IMR-90 (cell line): ENCODE measurements at regions not wholly inside any gene's neighbourhood (a gene's known extent, or its start where the extent isn't known, plus 50 kb on each side); places are given as distances from the start of the nearest gene placed in this dataset.

ENCODE experiments used
- ATAC-seq: fragments of 200-7000 bp; cut with Tn5 transposase; 2 replicates; pipeline ENCODE4 v1.9.1; 2020; ENCODE audit warnings: low read depth, mild to moderate bottlenecking, moderate library complexity
- BruUV-seq: library from RNA; stranded (reverse); fragments of 400-500 nt; replicated peaks from 2 replicates; lab custom pipeline; 2021; lab: Mats Ljungman, UMichigan
- CTCF ChIA-PET: fragments of 300-600 bp; formaldehyde crosslinking; extraction: SDS; loops from one replicate; lab custom pipeline; 2021; ENCODE audit warnings: antibody characterized with exemption; lab: Yijun Ruan, JAX
- POLR2A ChIA-PET: fragments of 300-600 bp; sonication (Branson Sonifier 250); formaldehyde crosslinking; loops from one replicate; lab custom pipeline; 2022; ENCODE audit warnings: antibody characterized with exemption; ENCODE audit not compliant: unreplicated experiment; lab: Charles Lee
- DNase-seq: peaks from one replicate; pipeline ENCODE4 v3.0.0; 2013
- H2AFZ ChIP-seq: replicated peaks from 2 replicates; pipeline ENCODE3; 2013; ENCODE audit warnings: low read length, mild to moderate bottlenecking; ENCODE audit not compliant: poor library complexity
- H2AK5ac ChIP-seq: 2 replicates; pipeline ENCODE4 v1.6.1; 2013; ENCODE audit warnings: low read depth, low read length, inconsistent platforms
- H2AK9ac ChIP-seq: replicated peaks from 2 replicates; pipeline ENCODE3; 2013; ENCODE audit warnings: mild to moderate bottlenecking, low read depth, low read length, moderate library complexity; ENCODE audit not compliant: poor library complexity
- H2BK120ac ChIP-seq: 2 replicates; pipeline ENCODE4 v1.6.1; 2013; ENCODE audit warnings: low read depth, low read length, inconsistent platforms
- H2BK15ac ChIP-seq: 3 replicates; pipeline ENCODE4 v1.6.1; 2013; ENCODE audit warnings: low read depth, low read length, inconsistent platforms
- H2BK20ac ChIP-seq: 2 replicates; pipeline ENCODE4 v1.6.1; 2013; ENCODE audit warnings: low read depth, mild to moderate bottlenecking, inconsistent platforms, low read length, moderate library complexity
- H2BK5ac ChIP-seq: 2 replicates; pipeline ENCODE4 v1.6.1; 2013; ENCODE audit warnings: mild to moderate bottlenecking, low read depth, low read length, inconsistent platforms; ENCODE audit not compliant: poor library complexity, severe bottlenecking
- H3K14ac ChIP-seq: replicated peaks from 2 replicates; pipeline ENCODE4 v1.6.1; 2013; ENCODE audit warnings: low read depth, low read length, inconsistent platforms
- H3K18ac ChIP-seq: 2 replicates; pipeline ENCODE4 v1.6.1; 2013; ENCODE audit warnings: low read depth, low read length, control low read depth
- H3K23ac ChIP-seq: 2 replicates; pipeline ENCODE4 v1.6.1; 2013; ENCODE audit warnings: low read depth, low read length, inconsistent platforms
- H3K27ac ChIP-seq: 2 replicates; pipeline ENCODE4 v1.5.1; 2013; ENCODE audit warnings: mild to moderate bottlenecking, control low read depth, low read length; ENCODE audit not compliant: insufficient read depth
- H3K27me3 ChIP-seq: 2 replicates; pipeline ENCODE4 v1.6.1; 2013; ENCODE audit warnings: low read length; ENCODE audit not compliant: control insufficient read depth, insufficient read depth
- H3K36me3 ChIP-seq: 2 replicates; pipeline ENCODE4 v1.6.1; 2013; ENCODE audit warnings: low read length, mixed read lengths; ENCODE audit not compliant: control insufficient read depth, insufficient read depth
- H3K4ac ChIP-seq: 2 replicates; pipeline ENCODE4 v1.6.1; 2013; ENCODE audit warnings: low read depth, low read length, inconsistent platforms
- H3K4me1 ChIP-seq: 2 replicates; pipeline ENCODE4 v1.6.1; 2013; ENCODE audit warnings: low read length, mixed read lengths; ENCODE audit not compliant: control insufficient read depth, insufficient read depth
- H3K4me2 ChIP-seq: 2 replicates; pipeline ENCODE4 v1.6.1; 2013; ENCODE audit warnings: low read depth, mild to moderate bottlenecking, control low read depth, low read length, moderate library complexity
- H3K4me3 ChIP-seq: 2 replicates; pipeline ENCODE4 v1.5.1; 2013; ENCODE audit warnings: low read depth, mild to moderate bottlenecking, control low read depth, low read length, moderate library complexity; ENCODE audit not compliant: insufficient read depth
- H3K56ac ChIP-seq: 2 replicates; pipeline ENCODE4 v1.6.1; 2013; ENCODE audit warnings: low read length, inconsistent platforms; ENCODE audit not compliant: insufficient read depth; ENCODE audit errors: extremely low read depth
- H3K79me1 ChIP-seq, 2 experiments: 2 replicates each; pipeline ENCODE4 v1.6.1; 2013; ENCODE audit warnings: low read length in 2 of 2, inconsistent platforms in 1 of 2, low read depth in 1 of 2
- H3K9ac ChIP-seq: 2 replicates; pipeline ENCODE4 v1.6.1; 2013; ENCODE audit warnings: low read depth, low read length, control low read depth
- H3K9me1 ChIP-seq: 2 replicates; pipeline ENCODE4 v1.6.1; 2013; ENCODE audit warnings: low read length, inconsistent platforms; ENCODE audit not compliant: insufficient read depth
- H3K9me3 ChIP-seq: 2 replicates; pipeline ENCODE4 v1.6.1; 2013; ENCODE audit warnings: low read length; ENCODE audit not compliant: control insufficient read depth, insufficient read depth
- H4K20me1 ChIP-seq: 2 replicates; pipeline ENCODE4 v1.6.1; 2013; ENCODE audit warnings: low read length, inconsistent platforms; ENCODE audit not compliant: insufficient read depth
- H4K5ac ChIP-seq: 2 replicates; pipeline ENCODE4 v1.6.1; 2013; ENCODE audit warnings: mild to moderate bottlenecking, low read depth, low read length, control low read depth
- H4K8ac ChIP-seq, 2 experiments: 2 replicates each; pipeline ENCODE4 v1.6.1; 2013; ENCODE audit warnings: low read depth in 2 of 2, low read length in 2 of 2, control low read depth in 1 of 2, inconsistent platforms in 1 of 2
- H4K91ac ChIP-seq: 2 replicates; pipeline ENCODE4 v1.6.1; 2013; ENCODE audit warnings: low read depth, low read length, inconsistent platforms; ENCODE audit not compliant: insufficient read depth
- BHLHE40 ChIP-seq: fragments of 150-350 bp; IDR thresholded peaks from 2 replicates; pipeline ENCODE4 v1.6.1; 2016; ENCODE audit warnings: mild to moderate bottlenecking, low read depth, low read length
- CEBPB ChIP-seq: IDR thresholded peaks from 2 replicates; pipeline ENCODE4 v1.6.1; 2012; ENCODE audit warnings: low read depth, low read length, improper control_type of control experiment
- CHD1 ChIP-seq: IDR thresholded peaks from 2 replicates; pipeline ENCODE4 v1.6.1; 2012; ENCODE audit warnings: low read depth, low read length, improper control_type of control experiment
- CTCF ChIP-seq: conservative IDR thresholded peaks from 2 replicates; pipeline ENCODE4 v1.5.1; 2012; ENCODE audit warnings: mild to moderate bottlenecking, low read depth, low read length, improper control_type of control experiment
- ELK1 ChIP-seq: fragments of 150-350 bp; IDR thresholded peaks from 2 replicates; pipeline ENCODE4 v1.6.1; 2016; ENCODE audit warnings: low read depth, mild to moderate bottlenecking, low read length, moderate library complexity, borderline replicate concordance
- FOS ChIP-seq: fragments of 150-350 bp; IDR thresholded peaks from 2 replicates; pipeline ENCODE4 v1.6.1; 2016; ENCODE audit warnings: low read depth, low read length
- MAFK ChIP-seq: IDR thresholded peaks from 2 replicates; pipeline ENCODE4 v1.6.1; 2012; ENCODE audit warnings: low read depth, low read length, improper control_type of control experiment
- MAZ ChIP-seq: IDR thresholded peaks from 2 replicates; pipeline ENCODE4 v1.6.1; 2012; ENCODE audit warnings: low read depth, mild to moderate bottlenecking, low read length, improper control_type of control experiment, moderate library complexity, borderline replicate concordance
- MXI1 ChIP-seq: IDR thresholded peaks from 2 replicates; pipeline ENCODE4 v1.6.1; 2012; ENCODE audit warnings: low read depth, mild to moderate bottlenecking, low read length, moderate library complexity, borderline replicate concordance
- NFE2L2 ChIP-seq: fragments of 150-350 bp; IDR thresholded peaks from 2 replicates; pipeline ENCODE4 v1.6.1; 2016; ENCODE audit warnings: low read depth, mild to moderate bottlenecking, low read length
- POLR2A ChIP-seq: IDR thresholded peaks from 2 replicates; pipeline ENCODE4 v1.6.1; 2012; ENCODE audit warnings: mild to moderate bottlenecking, low read depth, low read length
- RAD21 ChIP-seq: IDR thresholded peaks from 2 replicates; pipeline ENCODE4 v1.6.1; 2012; ENCODE audit warnings: low read length, improper control_type of control experiment
- RCOR1 ChIP-seq: IDR thresholded peaks from 2 replicates; pipeline ENCODE4 v1.6.1; 2012; ENCODE audit warnings: mild to moderate bottlenecking, low read length, improper control_type of control experiment; ENCODE audit not compliant: insufficient replicate concordance
- RFX5 ChIP-seq: IDR thresholded peaks from 2 replicates; pipeline ENCODE4 v1.8.0; 2012; ENCODE audit warnings: low read depth, mild to moderate bottlenecking, low read length, moderate library complexity
- SMC3 ChIP-seq: fragments of 150-350 bp; IDR thresholded peaks from 2 replicates; pipeline ENCODE4 v1.6.1; 2016; ENCODE audit warnings: low read depth, mild to moderate bottlenecking, antibody characterized with exemption, low read length, moderate library complexity
- USF2 ChIP-seq: fragments of 150-350 bp; IDR thresholded peaks from 2 replicates; pipeline ENCODE4 v1.6.1; 2017; ENCODE audit warnings: mild to moderate bottlenecking, antibody characterized with exemption, low read length, low read depth
- WGBS, 2 experiments: methylation state at CpG; one replicate each; pipeline versions ENCODE4 v1.1.5 to v1.1.7; 2013; ENCODE audit warnings: missing lambda C conversion rate in 2 of 2; ENCODE audit not compliant: insufficient read length in 1 of 2; ENCODE audit errors: extremely low coverage in 2 of 2; 5-methylcytosine and 5-hydroxymethylcytosine counted together
- dilution Hi-C: fragments of 300-500 bp; cut with HindIII; formaldehyde crosslinking; loops from one replicate; pipeline ENCODE4 v1.14.3; 2018; ENCODE audit warnings: low sequenced_read_pairs; ENCODE audit not compliant: unreplicated experiment
- in situ Hi-C: fragments of 300-500 bp; cut with MboI; formaldehyde crosslinking; loops from 3 replicates; pipeline ENCODE4 v1.14.3; 2019; ENCODE audit warnings: low sequenced_read_pairs, inconsistent platforms, mixed read lengths
- intact Hi-C: fragments of 100-400 bp; cut with micrococcal nuclease; formaldehyde crosslinking; loops from 2 replicates; pipeline ENCODE4 v1.10.0; 2022

- Histone ChIP-seq H3K27ac (no peak overlapping the region), H3K36me3 (no peaks in the 10 kb centered on the region), H3K9me3 (no peaks in the 10 kb centered on the region), H2AK9ac (no peak overlapping the region), H2BK20ac (no peak overlapping the region), H4K5ac (no peak overlapping the region), H2BK5ac (no peak overlapping the region), H3K56ac (no peak overlapping the region), H3K79me1 (no peaks in the 10 kb centered on the region), H2BK120ac (no peak overlapping the region), H2BK15ac (no peak overlapping the region), H3K9me1 (peaks cover 3% of the 10 kb centered on the region; the same call in 1 of the 2 replicates), H2AK5ac (0 out of 2 replicates have a peak overlapping the region, but pooled peaks have one; percentile 24), H3K27me3 (peaks cover 2% of the 10 kb centered on the region; the same call in 1 of the 2 replicates), H3K4me1 (no peaks in the 10 kb centered on the region), H3K4me2 (no peak overlapping the region), H4K91ac (no peak overlapping the region), H3K9ac (no peak overlapping the region), H4K8ac (no peak overlapping the region), H3K4me3 (no peak overlapping the region), H3K18ac (no peak overlapping the region), H3K14ac (no peak overlapping the region), H4K20me1 (no peaks in the 10 kb centered on the region), H2AFZ (no peak overlapping the region), H3K4ac (no peak overlapping the region), H3K23ac (no peak overlapping the region)
- ChIA-PET CTCF (no interaction called here), POLR2A (no interaction called here)
- DNase-seq: no peak
- no TSS peak for BruUV-seq
- no peak for ATAC-seq
- in situ Hi-C loops (no loop called here), intact Hi-C loops (loop anchor here (10.0 kb wide), 1 partner anchor 51 kb away; no protein-coding TSS in a partner anchor), dilution Hi-C loops (no loop called here)
- 60% methylated on average over 5 of the region's 8 CpGs; no CpG with 5 or more reads in 1 of the 2 experiments for WGBS, 2 experiments
- TF ChIP-seq USF2: no peak
- no peak for TF ChIP-seq SMC3
- no peak for TF ChIP-seq CHD1
- TF ChIP-seq POLR2A: no peak
- no peak for TF ChIP-seq RCOR1
- no peak for TF ChIP-seq CEBPB
- no peak for TF ChIP-seq MXI1
- TF ChIP-seq FOS: no peak
- no peak for TF ChIP-seq MAZ
- TF ChIP-seq ELK1: no peak
- no peak for TF ChIP-seq BHLHE40
- TF ChIP-seq RAD21: no peak
- no peak for TF ChIP-seq MAFK
- TF ChIP-seq RFX5: no peak
- no peak for TF ChIP-seq CTCF
- TF ChIP-seq NFE2L2: no peak
Measured at GRCh38 chr16:11475896-11476630, 110.7 kb downstream of the LITAF start.
